ENCODE measurements at regions not wholly inside any gene's neighbourhood (a gene's known extent, or its start where the extent isn't known, plus 50 kb on each side); places are given as distances from the start of the nearest gene placed in this dataset.

DNA sequence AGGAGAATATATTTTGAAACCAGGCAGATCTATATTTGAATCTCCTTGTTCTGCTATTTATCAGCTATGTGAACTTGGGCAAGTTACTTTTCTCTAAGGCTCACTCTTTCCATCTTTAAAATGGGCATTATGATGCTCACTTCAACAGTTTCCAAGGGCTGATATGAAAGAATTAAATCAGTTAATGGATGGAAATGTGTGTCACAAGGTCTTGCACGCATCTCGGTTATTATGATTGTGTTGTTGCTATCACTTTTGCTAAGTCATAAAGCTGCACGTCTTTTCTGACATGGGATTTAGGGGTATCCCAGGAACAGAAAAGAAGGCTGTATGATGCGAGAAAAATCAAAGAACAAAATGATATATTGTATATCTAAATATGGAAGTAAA, 721.5 kb upstream of the TBX3 start:
- no peak for DNase-seq
- TF ChIP-seq, protein P1, sequence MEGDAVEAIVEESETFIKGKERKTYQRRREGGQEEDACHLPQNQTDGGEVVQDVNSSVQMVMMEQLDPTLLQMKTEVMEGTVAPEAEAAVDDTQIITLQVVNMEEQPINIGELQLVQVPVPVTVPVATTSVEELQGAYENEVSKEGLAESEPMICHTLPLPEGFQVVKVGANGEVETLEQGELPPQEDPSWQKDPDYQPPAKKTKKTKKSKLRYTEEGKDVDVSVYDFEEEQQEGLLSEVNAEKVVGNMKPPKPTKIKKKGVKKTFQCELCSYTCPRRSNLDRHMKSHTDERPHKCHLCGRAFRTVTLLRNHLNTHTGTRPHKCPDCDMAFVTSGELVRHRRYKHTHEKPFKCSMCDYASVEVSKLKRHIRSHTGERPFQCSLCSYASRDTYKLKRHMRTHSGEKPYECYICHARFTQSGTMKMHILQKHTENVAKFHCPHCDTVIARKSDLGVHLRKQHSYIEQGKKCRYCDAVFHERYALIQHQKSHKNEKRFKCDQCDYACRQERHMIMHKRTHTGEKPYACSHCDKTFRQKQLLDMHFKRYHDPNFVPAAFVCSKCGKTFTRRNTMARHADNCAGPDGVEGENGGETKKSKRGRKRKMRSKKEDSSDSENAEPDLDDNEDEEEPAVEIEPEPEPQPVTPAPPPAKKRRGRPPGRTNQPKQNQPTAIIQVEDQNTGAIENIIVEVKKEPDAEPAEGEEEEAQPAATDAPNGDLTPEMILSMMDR (IDR thresholded peaks at IDR 0.05; ENCODE audit: low read depth, low read length): no peak
- Histone ChIP-seq H3K27ac (no peak overlapping the region), H3K9me3 (ENCODE audit: severe bottlenecking) (no peaks in the 10 kb centered on the region), H3K4me3 (ENCODE audit: low read depth, low read length) (no peak overlapping the region), H3K27me3 (ENCODE audit: insufficient read depth, low read depth, severe bottlenecking) (peaks cover 6% of the 10 kb centered on the region), H3K36me3 (no peaks in the 10 kb centered on the region)

DNA sequence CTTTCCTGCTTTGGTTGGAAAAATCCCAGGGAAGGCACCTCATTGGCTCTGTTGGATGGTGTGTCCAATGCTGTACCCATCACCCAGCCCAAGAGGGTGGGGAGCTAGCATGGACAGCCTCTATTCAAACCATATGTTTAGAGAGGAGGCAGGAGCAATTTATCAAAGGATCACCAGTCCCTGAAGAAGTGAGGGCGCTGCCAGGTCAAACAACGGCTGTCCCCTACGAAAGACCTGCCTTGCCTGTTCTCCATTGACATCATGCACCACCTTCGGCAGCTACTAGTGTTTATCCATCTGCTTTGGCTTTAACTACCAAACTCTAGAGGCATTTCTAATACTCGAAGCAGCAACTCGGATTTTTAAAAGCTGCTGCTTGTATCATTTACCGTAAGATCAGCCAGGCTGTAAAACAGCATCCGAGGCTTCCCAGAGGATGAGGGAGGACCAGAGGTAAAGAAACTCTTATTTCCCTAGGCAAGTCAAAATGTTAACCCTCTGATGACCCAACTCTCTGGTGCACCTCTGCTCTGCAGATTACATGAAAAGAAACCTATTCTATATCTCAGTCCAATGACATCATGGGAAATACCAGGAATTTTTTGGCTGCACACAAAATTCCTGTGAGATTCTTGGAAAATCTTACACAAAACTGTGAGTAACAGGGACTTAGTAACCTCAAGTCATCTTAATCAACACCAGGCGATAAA, 720.9 kb upstream of the TBX3 start:
- no peaks in the 10 kb centered on the region for H3K36me3 ChIP-seq
- H3K27ac ChIP-seq: no peak overlapping the region
- H3K9me3 ChIP-seq (ENCODE audit: severe bottlenecking): no peaks in the 10 kb centered on the region
- no peak overlapping the region for H3K4me3 ChIP-seq (ENCODE audit: low read depth, low read length)
- TF ChIP-seq, protein P1 (IDR thresholded peaks at IDR 0.05; ENCODE audit: low read depth, low read length): no peak
- peaks cover 6% of the 10 kb centered on the region for H3K27me3 ChIP-seq (ENCODE audit: insufficient read depth, low read depth, severe bottlenecking)
- no peak for DNase-seq

DNA sequence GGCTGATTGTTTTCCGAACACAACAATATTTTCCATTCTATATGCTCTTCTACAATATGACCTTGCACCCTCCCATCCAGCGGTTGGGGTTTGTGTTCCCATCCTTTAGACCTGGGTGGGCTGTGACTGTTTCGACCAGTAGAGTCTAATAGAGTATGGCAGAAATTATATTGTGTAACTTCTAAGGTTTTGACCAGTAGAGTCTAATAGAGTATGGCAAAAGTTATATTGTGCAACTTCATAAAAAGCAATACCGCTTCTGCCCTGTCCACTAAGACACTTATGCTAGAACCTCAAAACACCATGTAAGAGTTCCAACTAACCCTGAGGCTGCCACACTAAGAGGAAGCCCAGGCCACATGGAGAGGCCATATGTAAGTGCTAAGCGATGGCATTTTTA, 719.7 kb upstream of the TBX3 start:
- no peak overlapping the region for H3K27ac ChIP-seq
- no peak for DNase-seq
- no peaks in the 10 kb centered on the region for H3K9me3 ChIP-seq (ENCODE audit: severe bottlenecking)
- TF ChIP-seq, protein P1 (IDR thresholded peaks at IDR 0.05; ENCODE audit: low read depth, low read length): no peak
- H3K36me3 ChIP-seq: no peaks in the 10 kb centered on the region
- H3K4me3 ChIP-seq (ENCODE audit: low read depth, low read length): no peak overlapping the region
- peaks cover 6% of the 10 kb centered on the region for H3K27me3 ChIP-seq (ENCODE audit: insufficient read depth, low read depth, severe bottlenecking)

DNA sequence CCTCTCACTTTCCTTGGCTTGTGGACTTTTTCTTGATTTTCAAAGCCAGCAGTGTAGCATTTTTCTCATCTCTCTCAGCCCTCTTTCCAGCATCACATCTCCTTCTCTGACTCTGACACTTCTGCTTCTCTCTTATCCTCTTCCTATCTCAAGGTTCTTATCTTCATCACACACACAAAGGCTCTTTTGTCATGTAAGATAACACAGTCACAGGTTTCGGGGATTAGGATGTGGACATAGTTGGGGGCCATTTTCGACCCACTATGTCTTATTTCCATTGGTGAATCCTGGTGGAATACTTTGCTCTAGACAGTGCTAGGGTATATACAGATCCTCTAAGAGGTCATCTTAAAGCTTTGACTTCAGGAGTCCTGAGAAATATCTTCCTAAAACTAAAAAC, 719.3 kb upstream of the TBX3 start:
- H3K27ac ChIP-seq: no peak overlapping the region
- peaks cover 6% of the 10 kb centered on the region for H3K27me3 ChIP-seq (ENCODE audit: insufficient read depth, low read depth, severe bottlenecking)
- H3K9me3 ChIP-seq (ENCODE audit: severe bottlenecking): no peaks in the 10 kb centered on the region
- DNase-seq: no peak
- H3K36me3 ChIP-seq: no peaks in the 10 kb centered on the region
- TF ChIP-seq, protein P1 (IDR thresholded peaks at IDR 0.05; ENCODE audit: low read depth, low read length): no peak
- no peak overlapping the region for H3K4me3 ChIP-seq (ENCODE audit: low read depth, low read length)

DNA sequence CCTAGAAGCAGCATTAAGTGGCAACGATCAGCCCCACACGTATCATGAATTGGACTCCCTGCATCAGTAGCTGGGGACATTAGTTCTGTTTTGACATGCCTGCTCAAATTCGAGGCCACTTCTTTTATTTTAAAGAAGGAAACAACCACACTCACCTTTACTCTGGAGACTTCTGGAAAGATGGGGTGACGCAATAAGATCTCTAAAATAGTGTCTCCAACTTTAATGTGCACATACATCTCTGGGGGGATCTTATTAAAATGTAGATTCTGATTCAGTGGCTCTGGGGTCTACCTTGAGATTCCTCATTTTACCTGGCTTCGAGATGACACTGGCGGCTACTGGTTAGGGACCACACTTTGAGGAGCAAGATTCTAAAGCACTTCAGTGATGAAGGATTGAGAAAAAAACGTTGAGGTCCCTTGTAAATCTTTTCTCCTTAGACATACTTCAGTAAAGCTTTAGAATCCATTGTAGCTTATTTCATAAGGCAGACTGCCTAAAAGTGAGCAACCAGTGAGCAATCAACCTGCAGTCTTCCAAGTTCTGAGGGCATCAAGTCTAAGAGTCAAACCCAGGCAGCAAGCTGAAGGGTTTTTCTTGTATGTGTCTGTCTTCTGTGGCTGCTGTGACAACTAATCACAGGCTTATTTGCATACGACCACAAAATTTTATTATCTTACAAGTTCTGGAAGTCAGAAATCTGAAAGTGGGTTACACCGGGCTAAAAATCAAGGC, 718.6 kb upstream of the TBX3 start:
- H3K4me3 ChIP-seq (ENCODE audit: low read depth, low read length): no peak overlapping the region
- H3K9me3 ChIP-seq (ENCODE audit: severe bottlenecking): no peaks in the 10 kb centered on the region
- H3K36me3 ChIP-seq: no peaks in the 10 kb centered on the region
- peaks cover 6% of the 10 kb centered on the region for H3K27me3 ChIP-seq (ENCODE audit: insufficient read depth, low read depth, severe bottlenecking)
- TF ChIP-seq, protein P1 (IDR thresholded peaks at IDR 0.05; ENCODE audit: low read depth, low read length): no peak
- no peak overlapping the region for H3K27ac ChIP-seq
- DNase-seq: no peak

All from WERI-Rb-1 (cell line).